Astrocyte of the spinal cord (primary cell): ENCODE measurements at regions not wholly inside any gene's neighbourhood (a gene's known extent, or its start where the extent isn't known, plus 50 kb on each side); places are given as distances from the start of the nearest gene placed in this dataset.

Source experiments
- DNase-seq: peaks from one replicate; pipeline ENCODE4 v3.0.0; 2011; ENCODE audit warnings: low read depth, low spot score
- H3K4me3 ChIP-seq: 2 replicates; pipeline ENCODE4 v1.5.1; 2011; ENCODE audit warnings: low read depth, mild to moderate bottlenecking, low read length, moderate library complexity
- CTCF ChIP-seq: IDR thresholded peaks from 2 replicates; pipeline ENCODE4 v1.5.1; 2012; ENCODE audit warnings: low read depth, mild to moderate bottlenecking, low read length, inconsistent platforms
- in situ Hi-C: cut with HindIII; loops from 2 replicates; pipeline ENCODE4 v1.10.0; 2017; ENCODE audit warnings: low sequenced_read_pairs

DNA sequence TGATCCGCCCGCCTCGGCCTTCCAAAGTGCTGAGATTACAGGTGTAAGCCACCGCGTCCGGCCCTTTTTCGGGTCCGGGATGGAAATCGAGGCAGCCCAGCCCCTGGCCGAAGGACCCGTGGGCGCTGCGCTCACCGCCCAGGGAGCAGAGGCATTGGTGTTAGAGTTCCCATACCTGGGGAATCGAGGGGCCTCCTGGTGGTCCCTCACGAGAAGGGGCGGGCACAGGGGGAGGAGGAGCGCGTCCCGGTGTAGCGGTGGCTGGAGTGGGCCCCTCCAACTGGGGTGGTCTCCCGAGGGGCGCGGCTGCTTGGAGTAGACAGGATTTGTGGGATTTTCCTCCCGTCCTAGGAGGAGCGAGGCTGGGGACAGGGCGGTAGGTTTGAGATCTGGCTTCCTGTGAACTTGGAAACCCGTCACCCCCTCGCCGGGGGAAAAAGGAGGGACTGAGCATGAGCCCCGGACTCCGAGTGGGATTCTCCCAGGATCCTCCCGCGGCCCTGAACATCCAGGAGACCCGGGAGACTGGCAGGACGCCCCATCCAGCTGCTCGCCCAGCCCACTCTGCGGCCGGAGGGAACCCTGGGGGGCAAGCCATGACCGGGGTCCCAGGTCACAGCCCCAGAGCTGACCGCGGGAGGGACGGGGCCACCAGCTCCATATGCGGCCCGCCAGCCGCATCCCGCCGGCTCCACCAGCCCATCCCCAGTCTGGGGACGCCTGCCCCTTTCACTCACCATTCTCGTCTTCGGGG is 70.9 kb downstream of the ASCL4 start:
- no peak overlapping the region for H3K4me3 ChIP-seq
- DNase-seq, result no peak
- TF ChIP-seq CTCF, result no peak
- in situ Hi-C loops, result no loop called here

DNA sequence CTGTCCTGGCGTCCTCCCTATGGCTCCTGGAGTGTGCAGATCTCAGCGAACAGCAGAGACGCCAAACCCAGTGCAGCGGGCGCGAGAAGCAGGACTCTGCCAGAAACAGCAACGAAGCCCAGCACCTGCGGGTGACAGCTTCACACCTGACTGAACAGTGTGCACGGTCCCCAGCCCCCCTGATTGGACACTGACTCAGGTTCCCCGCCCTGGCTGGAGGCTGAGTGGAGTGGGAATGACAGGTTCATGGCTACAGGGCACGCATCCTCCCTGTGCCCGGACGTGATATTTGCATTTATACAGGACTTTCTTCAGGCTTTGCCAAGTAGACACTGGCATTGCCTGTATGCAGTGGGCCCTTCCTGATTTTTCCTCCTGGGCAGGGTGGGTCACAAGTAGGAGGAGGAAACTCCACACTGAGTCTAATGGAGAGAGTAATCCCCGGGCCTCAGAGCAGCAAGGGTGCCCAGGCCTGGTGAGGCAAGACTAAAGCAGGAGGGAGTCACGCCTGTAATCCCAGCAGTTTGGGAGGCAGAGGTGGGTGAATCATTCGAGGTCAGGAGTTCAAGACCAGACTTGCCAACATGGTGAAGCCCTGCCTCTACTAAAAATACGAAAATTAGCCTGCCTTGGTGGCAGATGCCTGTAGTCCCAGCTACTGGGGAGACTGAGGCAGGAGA is 71.6 kb downstream of the ASCL4 start:
- in situ Hi-C loops, result no loop called here
- no peak overlapping the region for H3K4me3 ChIP-seq
- no peak for TF ChIP-seq CTCF
- DNase-seq, result no peak

GRCh38 chr12:107847430-107847829 is 72.9 kb downstream of the ASCL4 start:
- no peak for TF ChIP-seq CTCF
- in situ Hi-C loops, result no loop called here
- no peak overlapping the region for H3K4me3 ChIP-seq
- DNase-seq, result no peak

GRCh38 chr12:107847830-107848229 is 73.3 kb downstream of the ASCL4 start:
- in situ Hi-C loops, result no loop called here
- no peak overlapping the region for H3K4me3 ChIP-seq
- TF ChIP-seq CTCF, result no peak
- DNase-seq, result no peak

- no peak for TF ChIP-seq CTCF
- no peak overlapping the region for H3K4me3 ChIP-seq
- in situ Hi-C loops, result no loop called here
- no peak for DNase-seq
Measured at GRCh38 chr12:107853479-107853878, 79.0 kb downstream of the ASCL4 start.

- DNase-seq, result no peak
- TF ChIP-seq CTCF, result no peak
- no peak overlapping the region for H3K4me3 ChIP-seq
- in situ Hi-C loops, result no loop called here
Measured at GRCh38 chr12:107855471-107855870, 81.0 kb downstream of the ASCL4 start.
